HepG2 (cell line): ENCODE measurements at regions not wholly inside any gene's neighbourhood (a gene's known extent, or its start where the extent isn't known, plus 50 kb on each side); places are given as distances from the start of the nearest gene placed in this dataset.

Experiments used
- CENPX ChIP-seq: sonication (generic); formaldehyde crosslinking; IDR thresholded peaks from 2 replicates; pipeline ENCODE4 v1.9.0; 2021; ENCODE audit warnings: mild to moderate bottlenecking, missing genetic modification reagents, moderate library complexity
- DNMT1 ChIP-seq: sonication (generic); formaldehyde crosslinking; IDR thresholded peaks from 2 replicates; pipeline ENCODE4 v1.5.1; 2020; ENCODE audit warnings: mild to moderate bottlenecking, missing genetic modification reagents
- ESRRA ChIP-seq: sonication (generic); formaldehyde crosslinking; IDR thresholded peaks from 2 replicates; pipeline ENCODE4 v1.5.1; 2020; ENCODE audit warnings: mild to moderate bottlenecking, low read depth, missing genetic modification reagents
- FOXC1 ChIP-seq: sonication (generic); formaldehyde crosslinking; IDR thresholded peaks from 2 replicates; pipeline ENCODE4 v1.8.0; 2022; ENCODE audit warnings: mild to moderate bottlenecking, missing genetic modification reagents, borderline replicate concordance
- FOXP4 ChIP-seq: sonication (generic); formaldehyde crosslinking; IDR thresholded peaks from 2 replicates; pipeline ENCODE4 v1.4.0; 2020; ENCODE audit warnings: missing genetic modification reagents
- HMGXB4 ChIP-seq, 2 experiments: sonication (generic) in 1 of 2; formaldehyde crosslinking in 1 of 2; IDR thresholded peaks; 2 replicates each; pipeline versions ENCODE4 v1.4.0 to v1.6.1; 2018 to 2020; ENCODE audit warnings: missing genetic modification reagents in 2 of 2, borderline replicate concordance in 1 of 2, low read depth in 1 of 2, mild to moderate bottlenecking in 1 of 2, missing biosample characterization in 1 of 2
- MED1 ChIP-seq: sonication (generic); formaldehyde crosslinking; IDR thresholded peaks from 2 replicates; pipeline ENCODE4 v1.4.0; 2020; ENCODE audit warnings: missing genetic modification reagents
- MED8 ChIP-seq: sonication (generic); formaldehyde crosslinking; IDR thresholded peaks from 2 replicates; pipeline ENCODE4 v1.8.1; 2023; ENCODE audit warnings: mild to moderate bottlenecking, missing genetic modification reagents; ENCODE audit not compliant: insufficient replicate concordance
- MZF1 ChIP-seq: sonication (generic); formaldehyde crosslinking; IDR thresholded peaks from 2 replicates; pipeline ENCODE4 v1.8.1; 2023; ENCODE audit warnings: mild to moderate bottlenecking, missing genetic modification reagents, borderline replicate concordance
- NONO ChIP-seq, 2 experiments: fragments of 450-650 bp in 1 of 2; sonication (generic) in 1 of 2; formaldehyde crosslinking in 1 of 2; IDR thresholded peaks in 1 of 2; conservative IDR thresholded peaks in 1 of 2; 2 replicates each; pipeline versions ENCODE4 v1.6.1 to v1.8.0; 2017 to 2022; ENCODE audit warnings: mild to moderate bottlenecking in 1 of 2, missing genetic modification reagents in 1 of 2, moderate library complexity in 1 of 2
- POLR2A ChIP-seq, 2 experiments: IDR thresholded peaks; 2 replicates each; pipeline ENCODE4 v1.6.1; 2011; ENCODE audit warnings: low read depth in 2 of 2, low read length in 2 of 2, mild to moderate bottlenecking in 1 of 2, moderate library complexity in 1 of 2; ENCODE audit not compliant: insufficient read depth in 1 of 2
- SOX6 ChIP-seq, 2 experiments: fragments of 450-650 bp in 1 of 2; sonication (generic) in 1 of 2; formaldehyde crosslinking in 1 of 2; IDR thresholded peaks; 2 replicates each; pipeline versions ENCODE4 v1.4.0 to v1.6.1; 2017 to 2020; ENCODE audit warnings: antibody characterized with exemption in 1 of 2, mild to moderate bottlenecking in 1 of 2, missing genetic modification reagents in 1 of 2
- SUZ12 ChIP-seq: fragments of 150-350 bp; IDR thresholded peaks from 2 replicates; pipeline ENCODE4 v1.6.1; 2014; ENCODE audit warnings: low read depth, low read length
- TGIF2 ChIP-seq: IDR thresholded peaks from 2 replicates; pipeline ENCODE4 v1.6.1; 2016; ENCODE audit warnings: control low read depth, missing compliant biosample characterization
- WIZ ChIP-seq: sonication (generic); formaldehyde crosslinking; IDR thresholded peaks from 2 replicates; pipeline ENCODE4 v1.5.1; 2020; ENCODE audit warnings: mild to moderate bottlenecking, missing genetic modification reagents
- ZBTB14 ChIP-seq: sonication (generic); formaldehyde crosslinking; IDR thresholded peaks from 2 replicates; pipeline ENCODE4 v1.4.0; 2020; ENCODE audit warnings: missing genetic modification reagents
- ZNF780A ChIP-seq: sonication (generic); formaldehyde crosslinking; IDR thresholded peaks from 2 replicates; pipeline ENCODE4 v1.8.0; 2022; ENCODE audit warnings: mild to moderate bottlenecking, missing genetic modification reagents, moderate library complexity
- TF ChIP-seq, protein P1 (sequence below): IDR thresholded peaks from 2 replicates; pipeline ENCODE4 v1.6.1; 2018; ENCODE audit warnings: missing genetic modification reagents, mild to moderate bottlenecking, missing compliant biosample characterization
- TF ChIP-seq, protein P2 (sequence below): sonication (generic); formaldehyde crosslinking; IDR thresholded peaks from 2 replicates; pipeline ENCODE4 v1.5.0; 2020; ENCODE audit warnings: mild to moderate bottlenecking, missing genetic modification reagents, borderline replicate concordance

GRCh38 chr2:8101614-8102277 is 580.1 kb upstream of the ID2 start (continued):
- no peak for TF ChIP-seq ZBTB14 (CRISPR knock-in tag)
- no peak for TF ChIP-seq MED8 (CRISPR knock-in tag)
- no peak for TF ChIP-seq TGIF2 (CRISPR knock-in tag)
- TF ChIP-seq MZF1 (CRISPR knock-in tag): no peak
- no peak for TF ChIP-seq ESRRA
- no peak for TF ChIP-seq POLR2A (IDR thresholded peaks at IDR 0.05; ENCODE audit: insufficient read depth in 1 of 2, low read depth in 2 of 2, low read length in 2 of 2)
- no peak for TF ChIP-seq HMGXB4 (CRISPR knock-in tag; IDR thresholded peaks at IDR 0.05; ENCODE audit: borderline replicate concordance in 1 of 2, low read depth in 1 of 2)
- no peak for TF ChIP-seq SOX6 (IDR thresholded peaks at IDR 0.05)
- peak; percentile 29; the same call in 1 of the 2 replicates for TF ChIP-seq SOX6 (CRISPR knock-in tag; IDR thresholded peaks at IDR 0.05)
- no peak for TF ChIP-seq WIZ (CRISPR knock-in tag)
- no peak for TF ChIP-seq FOXC1 (CRISPR knock-in tag)
- TF ChIP-seq DNMT1: no peak
- no peak for TF ChIP-seq FOXP4 (CRISPR knock-in tag)
- TF ChIP-seq, protein P1, sequence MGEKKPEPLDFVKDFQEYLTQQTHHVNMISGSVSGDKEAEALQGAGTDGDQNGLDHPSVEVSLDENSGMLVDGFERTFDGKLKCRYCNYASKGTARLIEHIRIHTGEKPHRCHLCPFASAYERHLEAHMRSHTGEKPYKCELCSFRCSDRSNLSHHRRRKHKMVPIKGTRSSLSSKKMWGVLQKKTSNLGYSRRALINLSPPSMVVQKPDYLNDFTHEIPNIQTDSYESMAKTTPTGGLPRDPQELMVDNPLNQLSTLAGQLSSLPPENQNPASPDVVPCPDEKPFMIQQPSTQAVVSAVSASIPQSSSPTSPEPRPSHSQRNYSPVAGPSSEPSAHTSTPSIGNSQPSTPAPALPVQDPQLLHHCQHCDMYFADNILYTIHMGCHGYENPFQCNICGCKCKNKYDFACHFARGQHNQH: no peak
- no peak for TF ChIP-seq CENPX (CRISPR knock-in tag)
- TF ChIP-seq, protein P2, sequence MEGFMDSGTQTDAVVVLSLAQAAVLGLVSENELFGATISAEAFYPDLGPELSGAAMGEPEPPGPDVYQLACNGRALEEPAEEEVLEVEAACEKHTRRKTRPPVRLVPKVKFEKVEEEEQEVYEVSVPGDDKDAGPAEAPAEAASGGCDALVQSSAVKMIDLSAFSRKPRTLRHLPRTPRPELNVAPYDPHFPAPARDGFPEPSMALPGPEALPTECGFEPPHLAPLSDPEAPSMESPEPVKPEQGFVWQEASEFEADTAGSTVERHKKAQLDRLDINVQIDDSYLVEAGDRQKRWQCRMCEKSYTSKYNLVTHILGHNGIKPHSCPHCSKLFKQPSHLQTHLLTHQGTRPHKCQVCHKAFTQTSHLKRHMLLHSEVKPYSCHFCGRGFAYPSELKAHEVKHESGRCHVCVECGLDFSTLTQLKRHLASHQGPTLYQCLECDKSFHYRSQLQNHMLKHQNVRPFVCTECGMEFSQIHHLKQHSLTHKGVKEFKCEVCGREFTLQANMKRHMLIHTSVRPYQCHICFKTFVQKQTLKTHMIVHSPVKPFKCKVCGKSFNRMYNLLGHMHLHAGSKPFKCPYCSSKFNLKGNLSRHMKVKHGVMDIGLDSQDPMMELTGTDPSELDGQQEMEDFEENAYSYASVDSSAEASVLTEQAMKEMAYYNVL (CRISPR knock-in tag): no peak
- TF ChIP-seq NONO (IDR thresholded peaks at IDR 0.05): no peak
- no peak for TF ChIP-seq NONO (CRISPR knock-in tag; conservative IDR thresholded peaks at IDR 0.05)
- TF ChIP-seq SUZ12: no peak
- TF ChIP-seq ZNF780A (CRISPR knock-in tag): no peak
- TF ChIP-seq MED1: no peak
